PFSK-1 (cell line): ENCODE measurements at regions not wholly inside any gene's neighbourhood (a gene's known extent, or its start where the extent isn't known, plus 50 kb on each side); places are given as distances from the start of the nearest gene placed in this dataset.

Experiments
- POLR2AphosphoS5 ChIP-seq: IDR thresholded peaks from 2 replicates; pipeline ENCODE4 v1.6.1; 2012; ENCODE audit warnings: low read depth, mild to moderate bottlenecking, control low read depth, low read length, moderate library complexity
- SIN3A ChIP-seq: IDR thresholded peaks from 2 replicates; pipeline ENCODE4 v1.6.1; 2012; ENCODE audit warnings: mild to moderate bottlenecking, low read length, moderate library complexity, borderline replicate concordance; ENCODE audit not compliant: insufficient read depth
- TAF1 ChIP-seq: IDR thresholded peaks from 2 replicates; pipeline ENCODE4 v1.6.1; 2012; ENCODE audit warnings: low read length, control low read depth, borderline replicate concordance; ENCODE audit not compliant: insufficient read depth
- TF ChIP-seq, protein P1 (sequence below), 2 experiments: IDR thresholded peaks; 2 replicates each; pipeline versions ENCODE4 v1.6.1 to v1.8.0; 2011 to 2012; ENCODE audit warnings: low read depth in 2 of 2, low read length in 2 of 2, control low read depth in 1 of 2, inconsistent platforms in 1 of 2, mild to moderate bottlenecking in 1 of 2, moderate library complexity in 1 of 2; ENCODE audit not compliant: insufficient read depth in 1 of 2

DNA sequence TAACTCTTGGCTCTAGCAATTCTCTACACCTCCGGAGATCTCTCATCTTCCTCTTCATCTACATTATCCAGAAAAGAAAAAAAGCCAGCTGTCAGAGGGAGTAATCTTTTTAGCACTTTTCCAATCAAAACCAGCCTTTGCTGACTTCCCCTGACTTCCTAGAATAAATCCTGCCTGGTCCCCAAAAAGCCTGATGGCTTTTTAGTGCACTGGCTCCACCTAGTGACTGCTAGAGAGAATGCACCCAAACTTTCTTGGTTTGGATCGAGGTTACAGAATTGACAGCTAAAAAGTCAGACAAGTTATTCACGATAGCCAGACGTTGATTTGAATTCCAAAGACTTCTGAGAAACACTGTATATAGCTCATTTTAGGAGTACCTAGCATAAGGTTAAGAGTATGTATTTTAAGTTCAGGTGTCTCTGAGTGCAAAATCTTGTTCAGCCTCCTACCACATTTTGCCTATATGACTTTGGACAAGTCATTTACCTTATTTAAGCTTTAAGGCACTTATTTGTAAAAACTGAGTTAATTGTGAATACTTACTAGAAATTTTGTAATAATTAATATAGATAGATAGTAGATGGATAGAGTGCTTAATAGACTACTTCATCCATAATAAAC lies 185.7 kb upstream of the GRIN2B start:
- TF ChIP-seq TAF1 (no peak), POLR2AphosphoS5 (no peak), SIN3A (no peak)
- TF ChIP-seq, protein P1, sequence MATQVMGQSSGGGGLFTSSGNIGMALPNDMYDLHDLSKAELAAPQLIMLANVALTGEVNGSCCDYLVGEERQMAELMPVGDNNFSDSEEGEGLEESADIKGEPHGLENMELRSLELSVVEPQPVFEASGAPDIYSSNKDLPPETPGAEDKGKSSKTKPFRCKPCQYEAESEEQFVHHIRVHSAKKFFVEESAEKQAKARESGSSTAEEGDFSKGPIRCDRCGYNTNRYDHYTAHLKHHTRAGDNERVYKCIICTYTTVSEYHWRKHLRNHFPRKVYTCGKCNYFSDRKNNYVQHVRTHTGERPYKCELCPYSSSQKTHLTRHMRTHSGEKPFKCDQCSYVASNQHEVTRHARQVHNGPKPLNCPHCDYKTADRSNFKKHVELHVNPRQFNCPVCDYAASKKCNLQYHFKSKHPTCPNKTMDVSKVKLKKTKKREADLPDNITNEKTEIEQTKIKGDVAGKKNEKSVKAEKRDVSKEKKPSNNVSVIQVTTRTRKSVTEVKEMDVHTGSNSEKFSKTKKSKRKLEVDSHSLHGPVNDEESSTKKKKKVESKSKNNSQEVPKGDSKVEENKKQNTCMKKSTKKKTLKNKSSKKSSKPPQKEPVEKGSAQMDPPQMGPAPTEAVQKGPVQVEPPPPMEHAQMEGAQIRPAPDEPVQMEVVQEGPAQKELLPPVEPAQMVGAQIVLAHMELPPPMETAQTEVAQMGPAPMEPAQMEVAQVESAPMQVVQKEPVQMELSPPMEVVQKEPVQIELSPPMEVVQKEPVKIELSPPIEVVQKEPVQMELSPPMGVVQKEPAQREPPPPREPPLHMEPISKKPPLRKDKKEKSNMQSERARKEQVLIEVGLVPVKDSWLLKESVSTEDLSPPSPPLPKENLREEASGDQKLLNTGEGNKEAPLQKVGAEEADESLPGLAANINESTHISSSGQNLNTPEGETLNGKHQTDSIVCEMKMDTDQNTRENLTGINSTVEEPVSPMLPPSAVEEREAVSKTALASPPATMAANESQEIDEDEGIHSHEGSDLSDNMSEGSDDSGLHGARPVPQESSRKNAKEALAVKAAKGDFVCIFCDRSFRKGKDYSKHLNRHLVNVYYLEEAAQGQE (IDR thresholded peaks at IDR 0.05; ENCODE audit: insufficient read depth in 1 of 2, low read depth in 2 of 2, low read length in 2 of 2) = no peak
